GM23338 (cell line): ENCODE measurements at regions not wholly inside any gene's neighbourhood (a gene's known extent, or its start where the extent isn't known, plus 50 kb on each side); places are given as distances from the start of the nearest gene placed in this dataset.

Source experiments
- ATAC-seq: fragments of 200-7000 bp; cut with Tn5 transposase; 3 replicates; pipeline ENCODE4 v1.9.1; 2020
- DNase-seq: peaks from one replicate; pipeline ENCODE4 v3.0.0-alpha.2; 2015; ENCODE audit warnings: low spot score
- H2AFZ ChIP-seq: fragments of 200-600 bp; sonication (generic); 2 replicates; pipeline ENCODE4 v1.8.0; 2016; ENCODE audit warnings: antibody characterized with exemption, mild to moderate bottlenecking, moderate library complexity
- H3F3A ChIP-seq: fragments of 200-600 bp; sonication (generic); replicated peaks from 2 replicates; pipeline ENCODE4 v1.8.0; 2017; ENCODE audit warnings: antibody characterized with exemption, mixed run types, low read depth
- H3K27ac ChIP-seq: fragments of 200-600 bp; sonication (generic); 2 replicates; pipeline ENCODE4 v1.6.1; 2016; ENCODE audit warnings: low read depth
- H3K27me3 ChIP-seq: fragments of 200-600 bp; sonication (generic); 2 replicates; pipeline ENCODE4 v1.8.0; 2016; ENCODE audit warnings: mild to moderate bottlenecking, mixed run types, moderate library complexity; ENCODE audit not compliant: insufficient read depth
- H3K36me3 ChIP-seq: fragments of 200-600 bp; sonication (generic); 2 replicates; pipeline ENCODE4 v1.8.0; 2016; ENCODE audit warnings: mild to moderate bottlenecking; ENCODE audit not compliant: insufficient read depth
- H3K4me1 ChIP-seq: fragments of 200-600 bp; sonication (generic); 2 replicates; pipeline ENCODE4 v1.8.0; 2016; ENCODE audit warnings: mild to moderate bottlenecking, moderate library complexity; ENCODE audit not compliant: insufficient read depth
- H3K4me2 ChIP-seq: fragments of 200-600 bp; sonication (generic); 2 replicates; pipeline ENCODE4 v1.7.1; 2017; ENCODE audit warnings: mixed run types
- H3K4me3 ChIP-seq: fragments of 200-600 bp; sonication (generic); 2 replicates; pipeline ENCODE4 v1.6.1; 2016; ENCODE audit warnings: mixed run types
- H3K79me2 ChIP-seq: fragments of 200-600 bp; sonication (generic); replicated peaks from 2 replicates; pipeline ENCODE4 v1.8.0; 2017; ENCODE audit warnings: mild to moderate bottlenecking; ENCODE audit not compliant: insufficient read depth
- H3K9me2 ChIP-seq: fragments of 200-600 bp; sonication (generic); 2 replicates; pipeline ENCODE4 v1.8.0; 2017; ENCODE audit not compliant: insufficient read depth
- H4K20me1 ChIP-seq: fragments of 200-600 bp; sonication (generic); replicated peaks from 2 replicates; pipeline ENCODE4 v1.8.0; 2017; ENCODE audit warnings: mild to moderate bottlenecking; ENCODE audit not compliant: insufficient read depth
- H3K27ac Mint-ChIP-seq: 2 replicates; pipeline ENCODE4 v1.8.0; 2020; ENCODE audit warnings: inconsistent platforms, mild to moderate bottlenecking, moderate library complexity, mixed read lengths
- H3K27me3 Mint-ChIP-seq: 3 replicates; pipeline ENCODE4 v1.8.0; 2022; ENCODE audit warnings: low read depth, mild to moderate bottlenecking, moderate library complexity, mixed read lengths, inconsistent platforms; ENCODE audit not compliant: insufficient read depth, poor library complexity
- H3K36me3 Mint-ChIP-seq: 3 replicates; pipeline ENCODE4 v1.8.0; 2021; ENCODE audit warnings: low read depth, mild to moderate bottlenecking, inconsistent platforms, moderate library complexity, mixed read lengths
- H3K4me1 Mint-ChIP-seq: 3 replicates; pipeline ENCODE4 v1.8.0; 2020; ENCODE audit warnings: mild to moderate bottlenecking, inconsistent platforms, mixed read lengths
- H3K4me3 Mint-ChIP-seq: 3 replicates; pipeline ENCODE4 v1.8.0; 2021; ENCODE audit warnings: moderate library complexity, mild to moderate bottlenecking, inconsistent platforms, mixed read lengths
- H3K9me3 Mint-ChIP-seq: 3 replicates; pipeline ENCODE4 v1.8.0; 2020; ENCODE audit warnings: moderate library complexity, mild to moderate bottlenecking, inconsistent platforms, mixed read lengths
- CREB1 ChIP-seq: fragments of 250-450 bp; sonication (Bioruptor Pico); IDR thresholded peaks from 2 replicates; pipeline ENCODE4 v1.5.0; 2020; ENCODE audit warnings: low read depth, mild to moderate bottlenecking, moderate library complexity
- EZH2 ChIP-seq: fragments of 200-600 bp; sonication (generic); IDR thresholded peaks from one replicate; pipeline ENCODE4 v1.8.0; 2017; ENCODE audit warnings: antibody characterized with exemption, mild to moderate bottlenecking, low read depth; ENCODE audit not compliant: unreplicated experiment
- EZH2phosphoT487 ChIP-seq: fragments of 200-600 bp; sonication (generic); IDR thresholded peaks from one replicate; pipeline ENCODE4 v1.8.1; 2018; ENCODE audit warnings: antibody characterized with exemption; ENCODE audit not compliant: unreplicated experiment
- JUNB ChIP-seq: IDR thresholded peaks from one replicate; pipeline ENCODE4 v1.6.1; 2016; ENCODE audit warnings: antibody characterized with exemption; ENCODE audit not compliant: unreplicated experiment
- NANOG ChIP-seq: IDR thresholded peaks from 2 replicates; pipeline ENCODE4 v1.6.1; 2016; ENCODE audit warnings: antibody characterized with exemption, borderline replicate concordance
- POLR2AphosphoS5 ChIP-seq: IDR thresholded peaks from 2 replicates; pipeline ENCODE4 v1.6.1; 2016; ENCODE audit warnings: antibody characterized with exemption, low read depth
- STAT1 ChIP-seq: IDR thresholded peaks from one replicate; pipeline ENCODE4 v1.6.1; 2016; ENCODE audit warnings: antibody characterized with exemption; ENCODE audit not compliant: unreplicated experiment
- ZNF114 ChIP-seq: fragments of 250-450 bp; sonication (Bioruptor Pico); IDR thresholded peaks from 2 replicates; pipeline ENCODE4 v1.5.0; 2020; ENCODE audit warnings: mild to moderate bottlenecking, moderate library complexity
- ZNF331 ChIP-seq: fragments of 250-450 bp; sonication (Bioruptor Pico); IDR thresholded peaks from 2 replicates; pipeline ENCODE4 v1.5.0; 2020; ENCODE audit warnings: low read depth, mild to moderate bottlenecking, moderate library complexity
- TF ChIP-seq, protein P1 (sequence below), 2 experiments: fragments of 200-600 bp in 1 of 2; sonication (generic) in 1 of 2; conservative IDR thresholded peaks; 2 replicates each; pipeline versions ENCODE4 v1.5.1 to v1.6.1; 2016 to 2017; ENCODE audit warnings: antibody characterized with exemption in 2 of 2, low read depth in 2 of 2, mild to moderate bottlenecking in 2 of 2, moderate library complexity in 1 of 2
- TF ChIP-seq, protein P2 (sequence below): IDR thresholded peaks from one replicate; pipeline ENCODE4 v1.6.1; 2018; ENCODE audit warnings: antibody characterized with exemption; ENCODE audit not compliant: unreplicated experiment
- TF ChIP-seq, protein P3 (sequence below): IDR thresholded peaks from 2 replicates; pipeline ENCODE4 v1.6.1; 2016; ENCODE audit warnings: antibody characterized with exemption
- TF ChIP-seq, protein P4 (sequence below): fragments of 250-450 bp; sonication (Bioruptor Pico); IDR thresholded peaks from 2 replicates; pipeline ENCODE4 v1.5.0; 2020; ENCODE audit warnings: mild to moderate bottlenecking, moderate library complexity

DNA sequence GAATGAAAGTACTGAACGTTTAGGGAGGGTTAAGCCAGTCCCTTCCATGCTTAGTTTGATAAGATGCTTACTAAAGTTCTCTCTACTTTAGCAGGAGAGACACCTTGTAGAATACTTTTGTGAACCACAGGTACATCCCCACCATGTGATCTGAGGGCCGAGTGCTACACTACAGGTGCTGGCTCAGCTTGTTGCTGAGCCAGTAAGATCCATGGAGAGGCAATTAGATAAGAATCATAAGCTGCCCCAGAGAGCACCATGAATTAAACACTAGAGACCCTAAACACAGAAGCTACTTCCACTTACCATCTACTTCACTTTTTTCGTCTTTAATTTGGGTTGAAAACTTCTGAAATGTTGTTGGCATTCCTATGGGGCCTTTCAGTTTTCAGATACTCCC lies 70.5 kb upstream of the GOLGA8B start:
- no peaks in the 10 kb centered on the region for H3K27me3 ChIP-seq
- H4K20me1 ChIP-seq, result no peaks in the 10 kb centered on the region
- ATAC-seq (no peak), DNase-seq (no peak)
- peaks cover 1% of the 10 kb centered on the region for H3K27me3 Mint-ChIP-seq
- H3K79me2 ChIP-seq, result no peaks in the 10 kb centered on the region
- H3K36me3 Mint-ChIP-seq, result no peaks in the 10 kb centered on the region
- H3K4me1 ChIP-seq, result peaks cover 30% of the 10 kb centered on the region
- H3K9me2 ChIP-seq, result no peaks in the 10 kb centered on the region
- TF ChIP-seq, protein P1, sequence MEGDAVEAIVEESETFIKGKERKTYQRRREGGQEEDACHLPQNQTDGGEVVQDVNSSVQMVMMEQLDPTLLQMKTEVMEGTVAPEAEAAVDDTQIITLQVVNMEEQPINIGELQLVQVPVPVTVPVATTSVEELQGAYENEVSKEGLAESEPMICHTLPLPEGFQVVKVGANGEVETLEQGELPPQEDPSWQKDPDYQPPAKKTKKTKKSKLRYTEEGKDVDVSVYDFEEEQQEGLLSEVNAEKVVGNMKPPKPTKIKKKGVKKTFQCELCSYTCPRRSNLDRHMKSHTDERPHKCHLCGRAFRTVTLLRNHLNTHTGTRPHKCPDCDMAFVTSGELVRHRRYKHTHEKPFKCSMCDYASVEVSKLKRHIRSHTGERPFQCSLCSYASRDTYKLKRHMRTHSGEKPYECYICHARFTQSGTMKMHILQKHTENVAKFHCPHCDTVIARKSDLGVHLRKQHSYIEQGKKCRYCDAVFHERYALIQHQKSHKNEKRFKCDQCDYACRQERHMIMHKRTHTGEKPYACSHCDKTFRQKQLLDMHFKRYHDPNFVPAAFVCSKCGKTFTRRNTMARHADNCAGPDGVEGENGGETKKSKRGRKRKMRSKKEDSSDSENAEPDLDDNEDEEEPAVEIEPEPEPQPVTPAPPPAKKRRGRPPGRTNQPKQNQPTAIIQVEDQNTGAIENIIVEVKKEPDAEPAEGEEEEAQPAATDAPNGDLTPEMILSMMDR (conservative IDR thresholded peaks at IDR 0.05; ENCODE audit: low read depth in 2 of 2), result no peak
- no peak for TF ChIP-seq EZH2
- TF ChIP-seq NANOG, result no peak
- TF ChIP-seq, protein P2, sequence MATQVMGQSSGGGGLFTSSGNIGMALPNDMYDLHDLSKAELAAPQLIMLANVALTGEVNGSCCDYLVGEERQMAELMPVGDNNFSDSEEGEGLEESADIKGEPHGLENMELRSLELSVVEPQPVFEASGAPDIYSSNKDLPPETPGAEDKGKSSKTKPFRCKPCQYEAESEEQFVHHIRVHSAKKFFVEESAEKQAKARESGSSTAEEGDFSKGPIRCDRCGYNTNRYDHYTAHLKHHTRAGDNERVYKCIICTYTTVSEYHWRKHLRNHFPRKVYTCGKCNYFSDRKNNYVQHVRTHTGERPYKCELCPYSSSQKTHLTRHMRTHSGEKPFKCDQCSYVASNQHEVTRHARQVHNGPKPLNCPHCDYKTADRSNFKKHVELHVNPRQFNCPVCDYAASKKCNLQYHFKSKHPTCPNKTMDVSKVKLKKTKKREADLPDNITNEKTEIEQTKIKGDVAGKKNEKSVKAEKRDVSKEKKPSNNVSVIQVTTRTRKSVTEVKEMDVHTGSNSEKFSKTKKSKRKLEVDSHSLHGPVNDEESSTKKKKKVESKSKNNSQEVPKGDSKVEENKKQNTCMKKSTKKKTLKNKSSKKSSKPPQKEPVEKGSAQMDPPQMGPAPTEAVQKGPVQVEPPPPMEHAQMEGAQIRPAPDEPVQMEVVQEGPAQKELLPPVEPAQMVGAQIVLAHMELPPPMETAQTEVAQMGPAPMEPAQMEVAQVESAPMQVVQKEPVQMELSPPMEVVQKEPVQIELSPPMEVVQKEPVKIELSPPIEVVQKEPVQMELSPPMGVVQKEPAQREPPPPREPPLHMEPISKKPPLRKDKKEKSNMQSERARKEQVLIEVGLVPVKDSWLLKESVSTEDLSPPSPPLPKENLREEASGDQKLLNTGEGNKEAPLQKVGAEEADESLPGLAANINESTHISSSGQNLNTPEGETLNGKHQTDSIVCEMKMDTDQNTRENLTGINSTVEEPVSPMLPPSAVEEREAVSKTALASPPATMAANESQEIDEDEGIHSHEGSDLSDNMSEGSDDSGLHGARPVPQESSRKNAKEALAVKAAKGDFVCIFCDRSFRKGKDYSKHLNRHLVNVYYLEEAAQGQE, result no peak
- TF ChIP-seq, protein P3, sequence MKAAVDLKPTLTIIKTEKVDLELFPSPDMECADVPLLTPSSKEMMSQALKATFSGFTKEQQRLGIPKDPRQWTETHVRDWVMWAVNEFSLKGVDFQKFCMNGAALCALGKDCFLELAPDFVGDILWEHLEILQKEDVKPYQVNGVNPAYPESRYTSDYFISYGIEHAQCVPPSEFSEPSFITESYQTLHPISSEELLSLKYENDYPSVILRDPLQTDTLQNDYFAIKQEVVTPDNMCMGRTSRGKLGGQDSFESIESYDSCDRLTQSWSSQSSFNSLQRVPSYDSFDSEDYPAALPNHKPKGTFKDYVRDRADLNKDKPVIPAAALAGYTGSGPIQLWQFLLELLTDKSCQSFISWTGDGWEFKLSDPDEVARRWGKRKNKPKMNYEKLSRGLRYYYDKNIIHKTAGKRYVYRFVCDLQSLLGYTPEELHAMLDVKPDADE, result no peak
- no peak for TF ChIP-seq ZNF114
- no peak for TF ChIP-seq EZH2phosphoT487
- no peak for TF ChIP-seq ZNF331 (CRISPR knock-in tag)
- TF ChIP-seq, protein P4, sequence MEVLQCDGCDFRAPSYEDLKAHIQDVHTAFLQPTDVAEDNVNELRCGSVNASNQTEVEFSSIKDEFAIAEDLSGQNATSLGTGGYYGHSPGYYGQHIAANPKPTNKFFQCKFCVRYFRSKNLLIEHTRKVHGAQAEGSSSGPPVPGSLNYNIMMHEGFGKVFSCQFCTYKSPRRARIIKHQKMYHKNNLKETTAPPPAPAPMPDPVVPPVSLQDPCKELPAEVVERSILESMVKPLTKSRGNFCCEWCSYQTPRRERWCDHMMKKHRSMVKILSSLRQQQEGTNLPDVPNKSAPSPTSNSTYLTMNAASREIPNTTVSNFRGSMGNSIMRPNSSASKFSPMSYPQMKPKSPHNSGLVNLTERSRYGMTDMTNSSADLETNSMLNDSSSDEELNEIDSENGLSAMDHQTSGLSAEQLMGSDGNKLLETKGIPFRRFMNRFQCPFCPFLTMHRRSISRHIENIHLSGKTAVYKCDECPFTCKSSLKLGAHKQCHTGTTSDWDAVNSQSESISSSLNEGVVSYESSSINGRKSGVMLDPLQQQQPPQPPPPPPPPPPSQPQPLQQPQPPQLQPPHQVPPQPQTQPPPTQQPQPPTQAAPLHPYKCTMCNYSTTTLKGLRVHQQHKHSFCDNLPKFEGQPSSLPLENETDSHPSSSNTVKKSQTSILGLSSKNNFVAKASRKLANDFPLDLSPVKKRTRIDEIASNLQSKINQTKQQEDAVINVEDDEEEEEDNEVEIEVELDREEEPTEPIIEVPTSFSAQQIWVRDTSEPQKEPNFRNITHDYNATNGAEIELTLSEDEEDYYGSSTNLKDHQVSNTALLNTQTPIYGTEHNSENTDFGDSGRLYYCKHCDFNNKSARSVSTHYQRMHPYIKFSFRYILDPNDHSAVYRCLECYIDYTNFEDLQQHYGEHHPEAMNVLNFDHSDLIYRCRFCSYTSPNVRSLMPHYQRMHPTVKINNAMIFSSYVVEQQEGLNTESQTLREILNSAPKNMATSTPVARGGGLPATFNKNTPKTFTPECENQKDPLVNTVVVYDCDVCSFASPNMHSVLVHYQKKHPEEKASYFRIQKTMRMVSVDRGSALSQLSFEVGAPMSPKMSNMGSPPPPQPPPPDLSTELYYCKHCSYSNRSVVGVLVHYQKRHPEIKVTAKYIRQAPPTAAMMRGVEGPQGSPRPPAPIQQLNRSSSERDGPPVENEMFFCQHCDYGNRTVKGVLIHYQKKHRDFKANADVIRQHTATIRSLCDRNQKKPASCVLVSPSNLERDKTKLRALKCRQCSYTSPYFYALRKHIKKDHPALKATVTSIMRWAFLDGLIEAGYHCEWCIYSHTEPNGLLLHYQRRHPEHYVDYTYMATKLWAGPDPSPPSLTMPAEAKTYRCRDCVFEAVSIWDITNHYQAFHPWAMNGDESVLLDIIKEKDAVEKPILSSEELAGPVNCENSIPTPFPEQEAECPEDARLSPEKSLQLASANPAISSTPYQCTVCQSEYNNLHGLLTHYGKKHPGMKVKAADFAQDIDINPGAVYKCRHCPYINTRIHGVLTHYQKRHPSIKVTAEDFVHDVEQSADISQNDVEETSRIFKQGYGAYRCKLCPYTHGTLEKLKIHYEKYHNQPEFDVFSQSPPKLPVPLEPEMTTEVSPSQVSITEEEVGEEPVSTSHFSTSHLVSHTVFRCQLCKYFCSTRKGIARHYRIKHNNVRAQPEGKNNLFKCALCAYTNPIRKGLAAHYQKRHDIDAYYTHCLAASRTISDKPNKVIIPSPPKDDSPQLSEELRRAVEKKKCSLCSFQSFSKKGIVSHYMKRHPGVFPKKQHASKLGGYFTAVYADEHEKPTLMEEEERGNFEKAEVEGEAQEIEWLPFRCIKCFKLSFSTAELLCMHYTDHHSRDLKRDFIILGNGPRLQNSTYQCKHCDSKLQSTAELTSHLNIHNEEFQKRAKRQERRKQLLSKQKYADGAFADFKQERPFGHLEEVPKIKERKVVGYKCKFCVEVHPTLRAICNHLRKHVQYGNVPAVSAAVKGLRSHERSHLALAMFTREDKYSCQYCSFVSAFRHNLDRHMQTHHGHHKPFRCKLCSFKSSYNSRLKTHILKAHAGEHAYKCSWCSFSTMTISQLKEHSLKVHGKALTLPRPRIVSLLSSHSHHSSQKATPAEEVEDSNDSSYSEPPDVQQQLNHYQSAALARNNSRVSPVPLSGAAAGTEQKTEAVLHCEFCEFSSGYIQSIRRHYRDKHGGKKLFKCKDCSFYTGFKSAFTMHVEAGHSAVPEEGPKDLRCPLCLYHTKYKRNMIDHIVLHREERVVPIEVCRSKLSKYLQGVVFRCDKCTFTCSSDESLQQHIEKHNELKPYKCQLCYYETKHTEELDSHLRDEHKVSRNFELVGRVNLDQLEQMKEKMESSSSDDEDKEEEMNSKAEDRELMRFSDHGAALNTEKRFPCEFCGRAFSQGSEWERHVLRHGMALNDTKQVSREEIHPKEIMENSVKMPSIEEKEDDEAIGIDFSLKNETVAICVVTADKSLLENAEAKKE (CRISPR knock-in tag), result no peak
- no peak for TF ChIP-seq STAT1
- no peak for TF ChIP-seq JUNB
- no peak for TF ChIP-seq POLR2AphosphoS5
- no peak for TF ChIP-seq CREB1
- H3K27ac Mint-ChIP-seq, result no peak overlapping the region
- no peak overlapping the region for H2AFZ ChIP-seq
- peaks cover 30% of the 10 kb centered on the region for H3K4me1 Mint-ChIP-seq
- H3K4me2 ChIP-seq, result no peak overlapping the region
- no peak overlapping the region for H3K4me3 ChIP-seq
- no peak overlapping the region for H3K27ac ChIP-seq
- H3F3A ChIP-seq, result no peaks in the 10 kb centered on the region
- H3K9me3 Mint-ChIP-seq, result no peaks in the 10 kb centered on the region
- no peak overlapping the region for H3K4me3 Mint-ChIP-seq
- H3K36me3 ChIP-seq, result no peaks in the 10 kb centered on the region
